Esophagus squamous epithelium (tissue), 4 donors: ENCODE measurements at regions not wholly inside any gene's neighbourhood (a gene's known extent, or its start where the extent isn't known, plus 50 kb on each side); places are given as distances from the start of the nearest gene placed in this dataset.

ENCODE experiments used
- CTCF ChIP-seq, 6 experiments: fragments of 450-650 bp in 4 of 6; fragments of 200-600 bp in 2 of 6; sonication (generic) in 2 of 6; IDR thresholded peaks; one replicate each; pipeline ENCODE4 v1.5.1; 2016 to 2019; ENCODE audit warnings: antibody characterized with exemption in 6 of 6, mild to moderate bottlenecking in 4 of 6, moderate library complexity in 4 of 6
- POLR2A ChIP-seq, 4 donors: fragments of 450-650 bp; IDR thresholded peaks; one replicate each; pipeline ENCODE4 v1.6.1; 2017; ENCODE audit warnings: antibody characterized with exemption in 4 of 4, mild to moderate bottlenecking in 4 of 4, moderate library complexity in 3 of 4

- TF ChIP-seq POLR2A (IDR thresholded peaks at IDR 0.05) = no peak
- no peak for TF ChIP-seq CTCF (IDR thresholded peaks at IDR 0.05)
Measured at GRCh38 chr18:4831791-4832375, 365.2 kb downstream of the AKAIN1 start.
